GM12873 (cell line): ENCODE measurements at regions not wholly inside any gene's neighbourhood (a gene's known extent, or its start where the extent isn't known, plus 50 kb on each side); places are given as distances from the start of the nearest gene placed in this dataset.

Source experiments
- TF ChIP-seq, protein P1 (sequence below): IDR thresholded peaks from 2 replicates; pipeline ENCODE4 v1.5.1; 2012; ENCODE audit warnings: low read depth, mild to moderate bottlenecking, moderate library complexity, low read length, control low read depth; ENCODE audit not compliant: insufficient read depth; ENCODE audit errors: missing control alignments

DNA sequence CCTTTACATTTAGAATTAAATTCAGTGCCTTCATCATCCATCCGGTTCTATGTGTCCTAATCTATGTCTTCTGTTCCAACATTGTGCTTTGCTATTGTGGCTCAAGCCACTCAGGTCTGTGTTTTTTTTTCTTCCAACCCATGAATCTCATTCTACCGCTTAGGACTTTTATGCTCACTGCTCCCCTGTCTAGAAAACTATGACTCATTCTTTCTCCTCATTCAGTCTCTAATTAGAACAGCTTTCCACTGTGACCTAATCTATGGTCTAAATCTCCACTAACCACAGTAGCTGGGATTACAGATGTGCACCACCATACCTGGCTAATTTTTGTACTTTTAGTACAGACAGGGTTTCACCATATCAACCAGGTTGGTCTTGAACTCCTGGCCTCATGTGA is 418.7 kb downstream of the KCNJ2 start:
- TF ChIP-seq, protein P1, sequence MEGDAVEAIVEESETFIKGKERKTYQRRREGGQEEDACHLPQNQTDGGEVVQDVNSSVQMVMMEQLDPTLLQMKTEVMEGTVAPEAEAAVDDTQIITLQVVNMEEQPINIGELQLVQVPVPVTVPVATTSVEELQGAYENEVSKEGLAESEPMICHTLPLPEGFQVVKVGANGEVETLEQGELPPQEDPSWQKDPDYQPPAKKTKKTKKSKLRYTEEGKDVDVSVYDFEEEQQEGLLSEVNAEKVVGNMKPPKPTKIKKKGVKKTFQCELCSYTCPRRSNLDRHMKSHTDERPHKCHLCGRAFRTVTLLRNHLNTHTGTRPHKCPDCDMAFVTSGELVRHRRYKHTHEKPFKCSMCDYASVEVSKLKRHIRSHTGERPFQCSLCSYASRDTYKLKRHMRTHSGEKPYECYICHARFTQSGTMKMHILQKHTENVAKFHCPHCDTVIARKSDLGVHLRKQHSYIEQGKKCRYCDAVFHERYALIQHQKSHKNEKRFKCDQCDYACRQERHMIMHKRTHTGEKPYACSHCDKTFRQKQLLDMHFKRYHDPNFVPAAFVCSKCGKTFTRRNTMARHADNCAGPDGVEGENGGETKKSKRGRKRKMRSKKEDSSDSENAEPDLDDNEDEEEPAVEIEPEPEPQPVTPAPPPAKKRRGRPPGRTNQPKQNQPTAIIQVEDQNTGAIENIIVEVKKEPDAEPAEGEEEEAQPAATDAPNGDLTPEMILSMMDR: no peak

- TF ChIP-seq, protein P1: no peak
These were observed 428.4 kb downstream of the KCNJ2 start for GRCh38 chr17:70597774-70598173.

DNA sequence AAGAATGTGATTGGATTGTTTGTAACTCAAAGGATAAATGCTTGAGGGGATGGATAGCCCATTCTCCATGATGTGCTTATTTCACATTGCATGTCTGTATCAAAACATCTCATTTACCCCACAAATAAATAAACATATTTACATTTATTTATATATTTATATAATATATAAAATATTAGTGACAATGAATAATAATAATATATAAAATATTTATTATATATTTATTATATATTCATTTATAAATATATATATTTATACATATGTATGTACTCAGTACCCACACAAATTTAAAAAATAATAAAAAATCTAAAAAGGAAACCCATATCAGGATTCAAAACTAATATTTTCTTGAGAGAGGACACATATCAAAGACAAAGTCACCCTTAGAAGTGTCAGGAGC is 429.9 kb downstream of the KCNJ2 start:
- TF ChIP-seq, protein P1: no peak

DNA sequence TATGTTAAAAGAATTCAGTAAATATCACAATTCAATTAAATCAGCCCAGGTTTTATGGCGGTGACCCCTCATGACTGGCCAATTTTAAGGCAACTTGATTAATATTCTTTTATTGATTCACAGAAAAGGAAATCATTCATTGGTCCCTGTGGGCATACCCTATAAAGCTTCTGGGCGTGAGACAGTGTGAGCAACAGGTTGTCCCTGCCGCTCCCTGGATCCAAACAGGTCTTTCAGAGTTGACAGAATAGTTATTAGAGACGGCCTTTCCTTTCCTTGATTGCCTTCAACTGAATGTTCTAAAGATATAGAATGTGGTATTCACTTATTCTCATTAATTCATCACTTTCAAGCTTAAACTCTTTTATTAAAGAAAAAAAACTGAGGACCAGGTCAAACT is 433.9 kb downstream of the KCNJ2 start:
- TF ChIP-seq, protein P1: no peak

DNA sequence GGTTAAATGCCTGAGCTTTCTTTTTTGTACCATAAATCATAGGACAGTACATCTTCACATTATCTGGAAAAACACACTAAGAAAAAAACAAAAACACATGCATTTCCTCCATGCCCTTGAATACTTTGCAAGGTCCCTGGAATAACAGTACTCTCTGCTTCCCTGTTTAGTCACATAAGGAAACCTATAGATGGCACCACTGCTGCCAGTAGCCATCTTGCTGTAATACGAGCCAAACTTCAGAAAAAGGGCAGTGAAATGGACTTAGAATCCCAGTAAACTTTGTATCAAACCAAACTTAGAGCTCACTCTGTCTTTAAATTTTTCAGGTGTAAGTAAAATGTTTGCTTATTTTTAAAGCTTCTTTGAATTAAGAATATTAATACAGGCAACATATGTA is 435.5 kb downstream of the KCNJ2 start:
- TF ChIP-seq, protein P1: no peak

DNA sequence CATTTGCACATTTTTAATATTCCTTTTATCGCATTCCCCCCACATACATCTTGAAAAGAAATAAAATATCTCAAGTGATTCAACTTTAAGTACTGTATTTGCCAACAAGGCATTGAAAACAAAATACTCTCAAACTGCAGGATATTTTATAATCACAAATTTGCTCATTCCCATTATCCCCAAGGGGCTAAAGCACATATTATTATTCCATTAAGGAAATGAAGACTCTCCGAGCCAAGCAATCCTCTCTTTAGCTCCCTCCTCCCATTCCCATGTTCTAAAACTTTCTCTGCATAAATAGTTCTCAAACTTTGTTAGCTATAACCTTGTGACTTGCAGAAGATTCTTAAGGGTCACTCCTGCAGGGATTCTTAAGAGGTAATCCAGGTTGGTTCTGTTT is 436.8 kb downstream of the KCNJ2 start:
- TF ChIP-seq, protein P1: no peak

- TF ChIP-seq, protein P1: no peak
These were observed 438.9 kb downstream of the KCNJ2 start for GRCh38 chr17:70608193-70608592.
